ENCODE measurements at regions not wholly inside any gene's neighbourhood (a gene's known extent, or its start where the extent isn't known, plus 50 kb on each side); places are given as distances from the start of the nearest gene placed in this dataset.

- no peak overlapping the region for H2BK5ac ChIP-seq (ENCODE audit: insufficient read length, low read length)
- H4K91ac ChIP-seq (ENCODE audit: insufficient read length, low read depth, low read length), result no peak overlapping the region
- no peaks in the 10 kb centered on the region for H3K79me1 ChIP-seq (ENCODE audit: insufficient read depth, low read depth, low read length, poor library complexity, severe bottlenecking)
- DNase-seq, result no peak
- H2AFZ ChIP-seq (ENCODE audit: low read length), result no peak overlapping the region
- no peaks in the 10 kb centered on the region for H3K9me3 ChIP-seq (ENCODE audit: control insufficient read depth, low read depth, low read length)
- H2AK5ac ChIP-seq (ENCODE audit: insufficient read length, low read length), result no peak overlapping the region
- H4K5ac ChIP-seq (ENCODE audit: insufficient read length, low read depth, low read length), result no peak overlapping the region
- H3K27me3 ChIP-seq (ENCODE audit: insufficient read depth, low read length), result no peaks in the 10 kb centered on the region
- H3K4ac ChIP-seq (ENCODE audit: low read depth, low read length), result no peak overlapping the region
- H3K36me3 Mint-ChIP-seq (ENCODE audit: insufficient read depth in 1 of 3, low read depth in 3 of 3), result peaks cover 19 to 29% (median 23%) of the 10 kb centered on the region in 3 experiments
- no peak overlapping the region for H3K56ac ChIP-seq (ENCODE audit: insufficient read length, low read depth, low read length)
- H3K27me3 Mint-ChIP-seq (ENCODE audit: low read depth), result no peaks in the 10 kb centered on the region
- no peak overlapping the region for H3K18ac ChIP-seq (ENCODE audit: insufficient read length, low read depth, low read length)
- H3K4me1 ChIP-seq (ENCODE audit: insufficient read depth, low read length), result 0 out of 2 replicates have a peak, but pooled peaks cover 2% of the 10 kb centered on the region
- no peak overlapping the region for H2BK120ac ChIP-seq (ENCODE audit: low read depth, low read length, poor library complexity, severe bottlenecking)
- H3K9ac ChIP-seq (ENCODE audit: extremely low read depth, insufficient read length, low read length), result no peak overlapping the region
- H3K4me1 Mint-ChIP-seq, result peaks cover 32 to 38% of the 10 kb centered on the region in 2 experiments
- H3K9me3 Mint-ChIP-seq, result peaks cover 23 to 25% of the 10 kb centered on the region in 2 experiments
- no peaks in the 10 kb centered on the region for H4K20me1 ChIP-seq (ENCODE audit: control insufficient read depth, insufficient read depth, insufficient read length)
- H4K8ac ChIP-seq (replicated peaks; ENCODE audit: insufficient read length, low read depth, low read length), result no peak overlapping the region
- H3K4me3 Mint-ChIP-seq, result no peak overlapping the region
- no peak overlapping the region for H3K14ac ChIP-seq (ENCODE audit: insufficient read depth, low read length)
- H3K4me2 ChIP-seq (ENCODE audit: insufficient read depth, insufficient read length, low read length), result no peak overlapping the region
- H3K27ac ChIP-seq (ENCODE audit: insufficient read length, low read depth, low read length), result no peak overlapping the region
- no peak overlapping the region for H3T11ph ChIP-seq (ENCODE audit: low read length)
- no peak overlapping the region for H3K27ac Mint-ChIP-seq
- H2BK12ac ChIP-seq (ENCODE audit: insufficient read length, low read depth, low read length), result no peak overlapping the region
- TF ChIP-seq CTCF (conservative IDR thresholded peaks at IDR 0.05), result no peak
- H2BK15ac ChIP-seq (ENCODE audit: low read depth, low read length), result no peak overlapping the region
- H3K79me2 ChIP-seq (ENCODE audit: insufficient read depth, low read length), result peaks cover 50% of the 10 kb centered on the region; the same call in 1 of the 2 replicates
- H3K23me2 ChIP-seq (ENCODE audit: insufficient read length, low read depth, low read length, poor library complexity, severe bottlenecking), result no peaks in the 10 kb centered on the region
- H2BK20ac ChIP-seq (ENCODE audit: low read depth, low read length, poor library complexity, severe bottlenecking), result no peak overlapping the region
- H3K23ac ChIP-seq (ENCODE audit: insufficient read length, low read depth, low read length), result no peak overlapping the region
Measured at GRCh38 chr3:72418244-72418643, 430.0 kb downstream of the SHQ1 start.

Data from H9 (cell line).